ENCODE measurements at regions not wholly inside any gene's neighbourhood (a gene's known extent, or its start where the extent isn't known, plus 50 kb on each side); places are given as distances from the start of the nearest gene placed in this dataset.
A peak's percentile ranks its signal among the peaks of the same experiment; 100 is the strongest.
"Not testable (repeated sequence)": the region's sequence is repeated elsewhere in the genome, so short reads cannot be mapped to it uniquely, and the experiment has no call there.

GRCh38 chr5:162638849-162639248, 571.3 kb downstream of the GABRG2 start:
- no peak for DNase-seq

GRCh38 chr5:162641142-162641813, 573.7 kb downstream of the GABRG2 start:
- no peak for DNase-seq

GRCh38 chr5:162654661-162655405, 587.3 kb downstream of the GABRG2 start:
- no peak for DNase-seq

GRCh38 chr5:162657076-162657475, 589.5 kb downstream of the GABRG2 start:
- DNase-seq, result no peak

- no peak for DNase-seq
Measured at GRCh38 chr5:162664846-162665245, 597.3 kb downstream of the GABRG2 start.

GRCh38 chr5:162668926-162669325, 601.4 kb downstream of the GABRG2 start:
- no peak for DNase-seq

- DNase-seq, result no peak
Measured at GRCh38 chr5:162672061-162672460, 604.5 kb downstream of the GABRG2 start.

GRCh38 chr5:162683284-162683683, 615.7 kb downstream of the GABRG2 start:
- DNase-seq, result no peak

- peak; percentile 65 for DNase-seq
Measured at GRCh38 chr5:162684145-162684544, 616.6 kb downstream of the GABRG2 start.

GRCh38 chr5:162685302-162685701, 617.7 kb downstream of the GABRG2 start:
- no peak for DNase-seq

GRCh38 chr5:162696272-162696671, 628.7 kb downstream of the GABRG2 start:
- DNase-seq, result not testable (repeated sequence)

GRCh38 chr5:162699361-162699760, 631.8 kb downstream of the GABRG2 start:
- DNase-seq, result no peak

GRCh38 chr5:162703914-162704313, 636.3 kb downstream of the GABRG2 start:
- no peak for DNase-seq

GRCh38 chr5:162711244-162711643, 643.7 kb downstream of the GABRG2 start:
- DNase-seq, result no peak

GRCh38 chr5:162719720-162720119, 652.1 kb downstream of the GABRG2 start:
- DNase-seq, result no peak

GRCh38 chr5:162721125-162721524, 653.6 kb downstream of the GABRG2 start:
- no peak for DNase-seq

- no peak for DNase-seq
Measured at GRCh38 chr5:162752612-162753011, 684.8 kb upstream of the CCNG1 start.

- no peak for DNase-seq
Measured at GRCh38 chr5:162762119-162762518, 675.3 kb upstream of the CCNG1 start.

- no peak for DNase-seq
Measured at GRCh38 chr5:162769019-162769418, 668.4 kb upstream of the CCNG1 start.

GRCh38 chr5:162785673-162786072, 651.7 kb upstream of the CCNG1 start:
- DNase-seq, result no peak

- DNase-seq, result no peak
Measured at GRCh38 chr5:162786234-162786633, 651.2 kb upstream of the CCNG1 start.

GRCh38 chr5:162796507-162796906, 640.9 kb upstream of the CCNG1 start:
- no peak for DNase-seq

GRCh38 chr5:162800301-162800700, 637.1 kb upstream of the CCNG1 start:
- no peak for DNase-seq

GRCh38 chr5:162801235-162801634, 636.2 kb upstream of the CCNG1 start:
- no peak for DNase-seq

- DNase-seq, result no peak
Measured at GRCh38 chr5:162806195-162806594, 631.2 kb upstream of the CCNG1 start.
